CD4-positive, alpha-beta T cell (primary cell): ENCODE measurements at regions not wholly inside any gene's neighbourhood (a gene's known extent, or its start where the extent isn't known, plus 50 kb on each side); places are given as distances from the start of the nearest gene placed in this dataset.
A peak's percentile ranks its signal among the peaks of the same experiment; 100 is the strongest.

ENCODE experiments used
- ATAC-seq: fragments of 200-7000 bp; cut with Tn5 transposase; one replicate; pipeline ENCODE4 v1.10.0; 2022; ENCODE audit warnings: mild to moderate bottlenecking; ENCODE audit not compliant: poor library complexity
- CTCF ChIA-PET: fragments of 350-600 bp; sonication (Branson Sonifier 250); formaldehyde crosslinking; loops from one replicate; lab custom pipeline; 2021; ENCODE audit warnings: antibody characterized with exemption, inconsistent platforms; lab: Charles Lee
- POLR2A ChIA-PET: fragments of 350-600 bp; sonication (Branson Sonifier 250); formaldehyde crosslinking; loops from one replicate; lab custom pipeline; 2021; ENCODE audit warnings: antibody characterized with exemption, inconsistent platforms; lab: Charles Lee
- DNase-seq, 14 experiments: peaks; one replicate each; pipeline ENCODE4 v3.0.0-alpha.2; 2013 to 2020; ENCODE audit warnings: mixed read lengths in 2 of 14
- H3K27ac ChIP-seq, 2 donors: one replicate each; pipeline versions ENCODE4 v1.5.1 to v1.7.0; 2013; ENCODE audit warnings: low read length in 2 of 2, low read depth in 1 of 2, mild to moderate bottlenecking in 1 of 2
- H3K27me3 ChIP-seq, 2 experiments: 1 replicate in 1 of 2; 2 replicates in 1 of 2; pipeline versions ENCODE4 v1.6.1 to v1.7.0; 2013; ENCODE audit warnings: low read length in 2 of 2, control low read depth in 1 of 2, mild to moderate bottlenecking in 1 of 2, moderate library complexity in 1 of 2; ENCODE audit not compliant: insufficient read depth in 2 of 2, control insufficient read depth in 1 of 2
- H3K36me3 ChIP-seq: one replicate; pipeline ENCODE4 v1.6.1; 2013; ENCODE audit warnings: low read length, control low read depth; ENCODE audit not compliant: insufficient read depth
- H3K4me1 ChIP-seq: one replicate; pipeline ENCODE4 v1.6.1; 2013; ENCODE audit warnings: low read length, control low read depth; ENCODE audit not compliant: insufficient read depth
- H3K4me3 ChIP-seq: one replicate; pipeline ENCODE4 v1.5.1; 2013; ENCODE audit warnings: mild to moderate bottlenecking, low read length, moderate library complexity
- H3K9me3 ChIP-seq, 2 experiments: 1 replicate in 1 of 2; 2 replicates in 1 of 2; pipeline versions ENCODE4 v1.6.1 to v1.7.0; 2013; ENCODE audit warnings: low read length in 2 of 2, mild to moderate bottlenecking in 2 of 2, control low read depth in 1 of 2, moderate library complexity in 1 of 2; ENCODE audit not compliant: control insufficient read depth in 1 of 2, insufficient read depth in 1 of 2
- H3K27ac Mint-ChIP-seq: one replicate; pipeline ENCODE4 v1.8.0; 2020; ENCODE audit warnings: mixed read lengths
- H3K27me3 Mint-ChIP-seq: one replicate; pipeline ENCODE4 v1.8.0; 2021; ENCODE audit warnings: mixed read lengths
- H3K36me3 Mint-ChIP-seq: one replicate; pipeline ENCODE4 v1.8.0; 2021; ENCODE audit warnings: low read depth, mixed read lengths
- H3K4me1 Mint-ChIP-seq: one replicate; pipeline ENCODE4 v1.8.0; 2021; ENCODE audit warnings: low read depth, mixed read lengths
- H3K4me3 Mint-ChIP-seq: one replicate; pipeline ENCODE4 v1.8.0; 2020; ENCODE audit warnings: mild to moderate bottlenecking, mixed read lengths
- H3K9me3 Mint-ChIP-seq: one replicate; pipeline ENCODE4 v1.8.0; 2020; ENCODE audit warnings: mixed read lengths
- intact Hi-C, 2 experiments: fragments of 100-400 bp; cut with DNase I in 1 of 2; cut with micrococcal nuclease in 1 of 2; formaldehyde crosslinking; loops; one replicate each; pipeline versions ENCODE4 v1.15.1 to v1.9.0; 2023 to 2025; cut with DNase I, micrococcal nuclease
- TF ChIP-seq, protein P1 (sequence below): fragments of 200-600 bp; IDR thresholded peaks from one replicate; pipeline ENCODE4 v1.8.0; 2022; ENCODE audit warnings: antibody characterized with exemption, mild to moderate bottlenecking

- no peaks in the 10 kb centered on the region for H3K27me3 ChIP-seq
- TF ChIP-seq, protein P1, sequence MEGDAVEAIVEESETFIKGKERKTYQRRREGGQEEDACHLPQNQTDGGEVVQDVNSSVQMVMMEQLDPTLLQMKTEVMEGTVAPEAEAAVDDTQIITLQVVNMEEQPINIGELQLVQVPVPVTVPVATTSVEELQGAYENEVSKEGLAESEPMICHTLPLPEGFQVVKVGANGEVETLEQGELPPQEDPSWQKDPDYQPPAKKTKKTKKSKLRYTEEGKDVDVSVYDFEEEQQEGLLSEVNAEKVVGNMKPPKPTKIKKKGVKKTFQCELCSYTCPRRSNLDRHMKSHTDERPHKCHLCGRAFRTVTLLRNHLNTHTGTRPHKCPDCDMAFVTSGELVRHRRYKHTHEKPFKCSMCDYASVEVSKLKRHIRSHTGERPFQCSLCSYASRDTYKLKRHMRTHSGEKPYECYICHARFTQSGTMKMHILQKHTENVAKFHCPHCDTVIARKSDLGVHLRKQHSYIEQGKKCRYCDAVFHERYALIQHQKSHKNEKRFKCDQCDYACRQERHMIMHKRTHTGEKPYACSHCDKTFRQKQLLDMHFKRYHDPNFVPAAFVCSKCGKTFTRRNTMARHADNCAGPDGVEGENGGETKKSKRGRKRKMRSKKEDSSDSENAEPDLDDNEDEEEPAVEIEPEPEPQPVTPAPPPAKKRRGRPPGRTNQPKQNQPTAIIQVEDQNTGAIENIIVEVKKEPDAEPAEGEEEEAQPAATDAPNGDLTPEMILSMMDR = no peak
- ChIA-PET POLR2A (interaction anchor here (1.0 kb wide), 1 partner anchor 10 kb away, joined by 4 read pairs; no protein-coding TSS in a partner anchor), CTCF (no interaction called here)
- H3K9me3 Mint-ChIP-seq = no peaks in the 10 kb centered on the region
- intact Hi-C loops = loop anchor here (5.0 to 10.0 kb wide), 2 partner anchors 34 to 133 kb away; no protein-coding TSS in a partner anchor
- H3K36me3 ChIP-seq = no peaks in the 10 kb centered on the region
- H3K4me1 ChIP-seq = peaks cover 21% of the 10 kb centered on the region
- H3K4me3 ChIP-seq = no peak overlapping the region
- DNase-seq (no peak), ATAC-seq (no peak)
- H3K4me1 Mint-ChIP-seq = peaks cover 20% of the 10 kb centered on the region
- no peaks in the 10 kb centered on the region for H3K36me3 Mint-ChIP-seq
- H3K27ac Mint-ChIP-seq = peak overlapping the region; percentile 92
- peaks cover 0 to 4% of the 10 kb centered on the region in 2 experiments for H3K9me3 ChIP-seq
- no peaks in the 10 kb centered on the region for H3K27me3 Mint-ChIP-seq
- no peak overlapping the region for H3K4me3 Mint-ChIP-seq
- H3K27ac ChIP-seq = no peak overlapping the region
These were observed 138.3 kb upstream of the DMAC1 start for GRCh38 chr9:7937761-7938491.

DNA sequence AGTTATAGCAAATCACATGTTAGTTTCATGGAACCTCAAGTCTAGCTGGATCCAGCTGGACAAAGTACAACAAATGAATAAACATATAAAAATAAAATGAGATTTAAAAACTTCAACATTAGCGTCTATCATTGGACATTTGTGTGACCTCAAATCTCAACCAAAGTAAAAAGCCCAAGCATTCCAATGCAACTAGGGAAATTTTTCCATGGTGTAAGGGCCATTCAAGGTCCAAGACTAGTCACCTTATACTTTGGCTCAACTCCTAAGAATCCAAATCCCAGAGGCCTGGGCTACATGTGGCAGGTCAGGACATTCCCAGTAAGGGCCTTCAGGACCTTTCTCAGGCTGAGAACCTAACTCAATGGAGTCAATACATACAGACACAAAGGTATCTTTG, 137.4 kb upstream of the DMAC1 start:
- H3K4me3 Mint-ChIP-seq = no peak overlapping the region
- no peaks in the 10 kb centered on the region for H3K27me3 Mint-ChIP-seq
- peak overlapping the region; percentile 92 for H3K27ac Mint-ChIP-seq
- H3K36me3 ChIP-seq = no peaks in the 10 kb centered on the region
- no peaks in the 10 kb centered on the region for H3K36me3 Mint-ChIP-seq
- intact Hi-C loops = loop anchor here (5.0 to 10.0 kb wide), 2 partner anchors 35 to 132 kb away; no protein-coding TSS in a partner anchor
- H3K27ac ChIP-seq = peak overlapping the region in 1 of 2 donors; percentile 77
- H3K9me3 Mint-ChIP-seq = no peaks in the 10 kb centered on the region
- POLR2A ChIA-PET = interaction anchor here (1.0 to 1.6 kb wide), 5 partner anchors 11 to 310 kb away, joined by 3 to 8 read pairs (median 4); no protein-coding TSS in a partner anchor
- no peaks in the 10 kb centered on the region for H3K27me3 ChIP-seq
- H3K4me3 ChIP-seq = no peak overlapping the region
- CTCF ChIA-PET = no interaction called here
- TF ChIP-seq, protein P1 = no peak
- ATAC-seq (no peak), DNase-seq (no peak)
- peaks cover 20% of the 10 kb centered on the region for H3K4me1 Mint-ChIP-seq
- H3K9me3 ChIP-seq = peaks cover 0 to 4% of the 10 kb centered on the region in 2 experiments
- peaks cover 21% of the 10 kb centered on the region for H3K4me1 ChIP-seq

DNA sequence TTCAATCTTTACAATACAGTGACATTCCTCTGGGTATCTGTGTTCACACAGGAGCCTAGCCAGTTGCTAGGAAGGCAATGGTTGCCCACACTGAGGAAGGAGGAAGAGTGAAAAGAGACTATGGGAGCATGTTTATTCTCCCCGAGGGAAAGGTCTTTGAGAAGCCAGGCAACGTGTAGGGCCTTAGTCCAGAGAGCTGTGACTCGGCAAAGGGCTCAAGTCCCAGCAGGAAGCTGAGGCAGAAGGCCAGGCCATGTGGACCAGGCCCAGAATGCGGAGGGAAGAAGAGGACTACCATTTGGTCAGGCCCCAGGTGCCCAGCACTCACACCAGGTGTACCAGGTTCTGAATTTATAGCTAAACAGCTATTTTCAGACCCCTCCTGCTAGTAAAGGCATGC, 136.6 kb upstream of the DMAC1 start:
- peaks cover 0 to 4% of the 10 kb centered on the region in 2 experiments for H3K9me3 ChIP-seq
- intact Hi-C loops = loop anchor here (5.0 to 10.0 kb wide), 2 partner anchors 36 to 131 kb away; no protein-coding TSS in a partner anchor
- Mint-ChIP-seq H3K4me1 (peaks cover 20% of the 10 kb centered on the region), H3K27me3 (no peaks in the 10 kb centered on the region), H3K4me3 (peak overlapping the region; percentile 65), H3K9me3 (no peaks in the 10 kb centered on the region), H3K27ac (peak overlapping the region; percentile 92), H3K36me3 (no peaks in the 10 kb centered on the region)
- ChIA-PET CTCF (no interaction called here), POLR2A (interaction anchor here (0.8 to 1.6 kb wide), 6 partner anchors 38 to 310 kb away, joined by 3 to 8 read pairs (median 6); no protein-coding TSS in a partner anchor)
- TF ChIP-seq, protein P1 = no peak
- no peaks in the 10 kb centered on the region for H3K27me3 ChIP-seq
- H3K4me1 ChIP-seq = peaks cover 21% of the 10 kb centered on the region
- H3K4me3 ChIP-seq = peak overlapping the region; percentile 17
- DNase-seq = peak in 1 of 14 experiments; percentile 18
- ATAC-seq = no peak
- H3K36me3 ChIP-seq = no peaks in the 10 kb centered on the region
- H3K27ac ChIP-seq = peak overlapping the region; percentile 64 to 77
